GM23248 (cell line): ENCODE measurements at regions not wholly inside any gene's neighbourhood (a gene's known extent, or its start where the extent isn't known, plus 50 kb on each side); places are given as distances from the start of the nearest gene placed in this dataset.

ENCODE experiments used
- EZH2 ChIP-seq: fragments of 200-600 bp; sonication (generic); IDR thresholded peaks from 2 replicates; pipeline ENCODE4 v1.6.1; 2018; ENCODE audit warnings: antibody characterized with exemption, mild to moderate bottlenecking; ENCODE audit not compliant: insufficient read depth, poor library complexity, severe bottlenecking
- EZH2phosphoT487 ChIP-seq: fragments of 200-600 bp; sonication (generic); IDR thresholded peaks from 2 replicates; pipeline ENCODE4 v1.6.1; 2018; ENCODE audit warnings: antibody characterized with exemption, moderate library complexity, mild to moderate bottlenecking, low read depth; ENCODE audit not compliant: insufficient read depth

DNA sequence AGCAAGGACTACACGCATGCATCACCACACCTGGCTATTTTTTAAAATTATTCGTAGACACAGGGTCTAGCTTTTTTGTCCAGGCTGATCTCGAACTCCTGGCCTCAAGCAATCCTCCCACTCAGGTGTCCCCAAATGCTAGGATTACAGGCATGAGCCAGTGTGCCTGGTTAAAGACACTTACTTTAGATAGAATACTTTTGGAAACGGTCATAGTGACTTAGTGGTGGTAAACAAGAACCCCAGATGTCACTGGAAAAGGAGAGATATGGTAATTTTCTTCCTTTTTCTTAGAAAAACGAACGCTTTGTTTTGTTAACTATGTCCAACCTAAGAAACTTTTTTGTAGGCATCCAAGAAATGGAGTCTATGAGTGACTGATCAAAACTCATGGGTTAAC, 137.3 kb downstream of the TFAP2B start:
- TF ChIP-seq EZH2 (no peak), EZH2phosphoT487 (no peak)
